Erythroblast (primary cell): ENCODE measurements at regions not wholly inside any gene's neighbourhood (a gene's known extent, or its start where the extent isn't known, plus 50 kb on each side); places are given as distances from the start of the nearest gene placed in this dataset.

Source experiments
- GATA1 ChIP-seq: IDR thresholded peaks from 2 replicates; pipeline ENCODE4 v1.6.1; 2011; ENCODE audit warnings: low read depth, mild to moderate bottlenecking, control low read depth, low read length, moderate library complexity
- POLR2A ChIP-seq: IDR thresholded peaks from 2 replicates; pipeline ENCODE4 v1.6.1; 2011; ENCODE audit warnings: mild to moderate bottlenecking, low read length

GRCh38 chr7:69225259-69225943, 372.9 kb upstream of the AUTS2 start:
- TF ChIP-seq POLR2A (no peak), GATA1 (no peak)
